NCI-H748 treated with DMSO at 0.1 percent for 48 hours (cell line): ENCODE measurements at regions not wholly inside any gene's neighbourhood (a gene's known extent, or its start where the extent isn't known, plus 50 kb on each side); places are given as distances from the start of the nearest gene placed in this dataset.
"Not testable (repeated sequence)": the region's sequence is repeated elsewhere in the genome, so short reads cannot be mapped to it uniquely, and the experiment has no call there.

Experiments
- DNase-seq: peaks from one replicate; lab custom pipeline; 2025; lab: John Stamatoyannopoulos, UW

GRCh38 chr5:138647794-138648410 lies 72.7 kb upstream of the HSPA9 start:
- no peak for DNase-seq

GRCh38 chr5:138647261-138647788 lies 72.1 kb upstream of the HSPA9 start:
- no peak for DNase-seq

- DNase-seq: no peak
These were observed 71.5 kb upstream of the HSPA9 start for GRCh38 chr5:138646671-138647070.

GRCh38 chr5:138645778-138646575 lies 70.8 kb upstream of the HSPA9 start:
- no peak for DNase-seq

GRCh38 chr5:138643040-138643791 lies 68.0 kb upstream of the HSPA9 start:
- no peak for DNase-seq

GRCh38 chr5:138641547-138642298 lies 66.5 kb upstream of the HSPA9 start:
- DNase-seq: peak; percentile 45

GRCh38 chr5:138640646-138641254 lies 65.5 kb upstream of the HSPA9 start:
- DNase-seq: no peak

GRCh38 chr5:138640138-138640537 lies 64.9 kb upstream of the HSPA9 start:
- no peak for DNase-seq

- no peak for DNase-seq
These were observed 64.1 kb upstream of the HSPA9 start for GRCh38 chr5:138639326-138639725.

GRCh38 chr5:138637256-138637655 lies 62.1 kb upstream of the HSPA9 start:
- no peak for DNase-seq

GRCh38 chr5:138636398-138636944 lies 61.3 kb upstream of the HSPA9 start:
- DNase-seq: no peak

- no peak for DNase-seq
These were observed 60.5 kb upstream of the HSPA9 start for GRCh38 chr5:138635708-138636107.

GRCh38 chr5:138635265-138635664 lies 60.1 kb upstream of the HSPA9 start:
- DNase-seq: no peak

GRCh38 chr5:138634804-138635203 lies 59.6 kb upstream of the HSPA9 start:
- DNase-seq: not testable (repeated sequence)

- DNase-seq: no peak
These were observed 57.8 kb upstream of the HSPA9 start for GRCh38 chr5:138632900-138633489.

GRCh38 chr5:138631096-138631928 lies 56.1 kb upstream of the HSPA9 start:
- DNase-seq: no peak

- no peak for DNase-seq
These were observed 54.2 kb upstream of the HSPA9 start for GRCh38 chr5:138629392-138629791.

GRCh38 chr5:138626333-138626944 lies 51.2 kb upstream of the HSPA9 start:
- DNase-seq: no peak

- no peak for DNase-seq
These were observed 49.9 kb upstream of the HSPA9 start for GRCh38 chr5:138625134-138625533.
